ENCODE measurements at regions not wholly inside any gene's neighbourhood (a gene's known extent, or its start where the extent isn't known, plus 50 kb on each side); places are given as distances from the start of the nearest gene placed in this dataset.

DNA sequence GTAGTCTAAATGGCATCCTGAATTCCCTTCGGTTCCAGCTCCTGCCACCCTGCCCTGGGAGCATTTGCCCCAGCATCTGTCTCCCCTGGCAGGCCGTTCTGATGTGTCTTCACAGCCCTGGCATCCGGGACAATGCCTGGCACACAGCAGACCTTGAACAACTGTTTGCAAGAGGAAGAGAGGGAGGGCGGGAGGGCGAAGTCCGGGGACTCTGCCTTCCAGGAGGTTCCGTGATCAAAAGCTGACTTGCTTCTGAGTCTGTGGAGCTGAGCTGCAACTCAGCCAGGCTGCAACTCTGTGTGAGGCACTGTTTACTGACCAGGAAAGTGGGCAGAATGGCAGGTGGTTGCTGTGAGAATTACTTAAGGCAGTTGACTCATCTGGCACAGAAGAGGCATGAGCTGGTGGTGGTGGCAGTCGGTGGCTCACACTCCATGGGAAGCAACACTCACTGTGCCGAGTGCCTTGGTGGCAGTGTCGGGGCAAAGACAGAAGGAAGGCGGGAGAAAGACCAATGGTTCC, 61.1 kb upstream of the DLK1 start:
- Mint-ChIP-seq H3K27ac (no peak overlapping the region), H3K36me3 (no peaks in the 10 kb centered on the region), H3K27me3 (peaks cover 11% of the 10 kb centered on the region), H3K4me3 (no peak overlapping the region), H3K9me3 (no peaks in the 10 kb centered on the region), H3K4me1 (no peaks in the 10 kb centered on the region)
- DNase-seq: no peak

GRCh38 chr14:100666403-100666802, 60.3 kb upstream of the DLK1 start:
- H3K4me3 Mint-ChIP-seq: no peak overlapping the region
- H3K27me3 Mint-ChIP-seq: peaks cover 18% of the 10 kb centered on the region
- H3K27ac Mint-ChIP-seq: no peak overlapping the region
- no peaks in the 10 kb centered on the region for H3K36me3 Mint-ChIP-seq
- H3K4me1 Mint-ChIP-seq: no peaks in the 10 kb centered on the region
- H3K9me3 Mint-ChIP-seq: no peaks in the 10 kb centered on the region
- DNase-seq: no peak

- H3K27ac Mint-ChIP-seq: no peak overlapping the region
- H3K27me3 Mint-ChIP-seq: peaks cover 22% of the 10 kb centered on the region
- no peaks in the 10 kb centered on the region for H3K9me3 Mint-ChIP-seq
Measured at GRCh38 chr14:100666851-100667250, 59.8 kb upstream of the DLK1 start.

DNA sequence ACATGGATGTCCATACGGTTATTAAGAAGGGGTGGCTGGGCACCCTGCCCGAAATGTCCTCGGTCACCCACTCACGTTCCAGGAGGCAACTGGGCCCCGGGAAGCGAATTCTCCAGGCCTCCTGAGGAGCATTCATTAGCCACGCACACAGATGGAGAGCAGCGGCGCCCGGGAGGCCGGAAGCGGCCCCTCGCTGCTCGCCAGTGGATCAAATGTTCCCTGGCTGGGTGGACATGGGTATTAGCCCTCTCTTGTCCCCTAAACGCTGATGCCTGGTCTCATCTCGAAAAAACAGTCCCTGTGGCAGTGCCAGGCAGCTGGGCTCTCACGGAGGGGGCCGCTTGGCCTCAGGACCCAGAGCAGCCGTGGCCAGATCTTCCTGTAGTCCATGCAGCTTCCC, 59.0 kb upstream of the DLK1 start:
- Mint-ChIP-seq H3K27ac (no peak overlapping the region), H3K36me3 (no peaks in the 10 kb centered on the region), H3K9me3 (no peaks in the 10 kb centered on the region), H3K27me3 (peaks cover 27% of the 10 kb centered on the region), H3K4me3 (no peak overlapping the region), H3K4me1 (no peaks in the 10 kb centered on the region)
- no peak for DNase-seq

More at GRCh38 chr14:100666851-100667250, 59.8 kb upstream of the DLK1 start:
- Mint-ChIP-seq H3K36me3 (no peaks in the 10 kb centered on the region), H3K4me3 (no peak overlapping the region), H3K4me1 (no peaks in the 10 kb centered on the region)
- no peak for DNase-seq

DNA sequence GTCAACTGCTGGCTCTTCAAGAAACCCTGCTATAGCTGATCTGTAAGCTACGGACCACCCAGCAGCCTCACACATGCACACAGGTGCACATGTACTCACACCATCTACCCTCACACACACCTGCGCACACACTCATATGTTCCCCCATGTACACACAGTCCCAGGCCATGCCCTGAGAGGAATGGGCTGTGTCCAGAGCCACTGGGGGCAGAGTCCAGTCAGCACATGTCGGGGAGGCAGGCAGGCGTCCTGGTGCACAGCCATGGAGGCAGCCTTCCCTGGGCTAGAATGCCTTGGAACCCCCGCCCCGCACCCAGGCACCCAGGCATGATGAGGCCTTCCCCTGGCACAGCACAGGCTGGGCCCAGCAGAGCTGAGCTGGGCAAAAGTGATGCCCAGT, 58.3 kb upstream of the DLK1 start:
- H3K27me3 Mint-ChIP-seq: peaks cover 34% of the 10 kb centered on the region

GRCh38 chr14:100669011-100669412, 57.7 kb upstream of the DLK1 start:
- Mint-ChIP-seq H3K9me3 (no peaks in the 10 kb centered on the region), H3K27me3 (peaks cover 40% of the 10 kb centered on the region), H3K36me3 (no peaks in the 10 kb centered on the region), H3K4me3 (no peak overlapping the region), H3K27ac (no peak overlapping the region), H3K4me1 (peaks cover 4% of the 10 kb centered on the region)
- no peak for DNase-seq

More for the DNA sequence above, 58.3 kb upstream of the DLK1 start:
- H3K4me1 Mint-ChIP-seq: peaks cover 3% of the 10 kb centered on the region
- no peaks in the 10 kb centered on the region for H3K9me3 Mint-ChIP-seq
- no peak for DNase-seq
- H3K27ac Mint-ChIP-seq: no peak overlapping the region
- no peaks in the 10 kb centered on the region for H3K36me3 Mint-ChIP-seq
- no peak overlapping the region for H3K4me3 Mint-ChIP-seq

DNA sequence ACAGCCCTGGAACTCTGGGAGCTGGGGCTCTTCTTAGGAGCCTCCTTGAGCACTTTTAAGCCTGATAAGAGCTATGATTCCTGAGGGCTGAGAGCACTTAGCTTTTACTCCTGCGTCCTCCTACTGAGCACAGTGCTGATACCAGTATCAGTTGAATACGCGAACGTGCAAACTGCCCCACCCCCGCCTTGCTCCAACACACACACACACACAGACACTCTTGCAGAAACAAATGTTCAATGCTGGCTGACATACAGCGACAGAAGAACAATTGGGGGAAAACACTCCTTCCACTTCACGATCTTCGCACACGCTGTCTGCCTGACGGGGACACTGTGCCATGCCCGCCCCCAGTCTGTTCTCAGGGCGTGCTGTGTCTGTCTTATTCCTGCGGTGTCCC, 57.2 kb upstream of the DLK1 start:
- H3K27ac Mint-ChIP-seq: no peak overlapping the region
- no peaks in the 10 kb centered on the region for H3K36me3 Mint-ChIP-seq
- peaks cover 4% of the 10 kb centered on the region for H3K4me1 Mint-ChIP-seq
- no peaks in the 10 kb centered on the region for H3K9me3 Mint-ChIP-seq
- no peak for DNase-seq
- no peak overlapping the region for H3K4me3 Mint-ChIP-seq
- H3K27me3 Mint-ChIP-seq: peaks cover 44% of the 10 kb centered on the region

GRCh38 chr14:100670017-100670752, 56.5 kb upstream of the DLK1 start:
- H3K36me3 Mint-ChIP-seq: no peaks in the 10 kb centered on the region
- no peaks in the 10 kb centered on the region for H3K9me3 Mint-ChIP-seq
- peaks cover 4% of the 10 kb centered on the region for H3K4me1 Mint-ChIP-seq
- DNase-seq: no peak
- no peak overlapping the region for H3K27ac Mint-ChIP-seq
- peaks cover 49% of the 10 kb centered on the region for H3K27me3 Mint-ChIP-seq
- H3K4me3 Mint-ChIP-seq: no peak overlapping the region

DNA sequence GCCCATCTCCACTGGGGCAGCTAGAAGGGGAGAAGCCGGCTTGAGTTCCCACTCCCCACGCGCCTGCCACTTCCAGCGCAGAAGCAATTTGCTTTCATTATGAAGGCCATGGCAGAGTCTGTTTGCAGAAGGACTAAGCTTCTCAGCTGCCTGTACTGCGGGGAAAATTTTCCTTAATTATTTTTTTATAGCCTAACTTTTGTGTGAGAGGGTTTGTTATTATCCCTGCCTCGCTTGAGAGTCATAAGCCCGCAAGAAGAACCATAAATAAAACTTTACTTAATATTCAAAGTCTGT, 56.0 kb upstream of the DLK1 start:
- H3K36me3 Mint-ChIP-seq: no peaks in the 10 kb centered on the region
- no peak overlapping the region for H3K27ac Mint-ChIP-seq
- no peak overlapping the region for H3K4me3 Mint-ChIP-seq
- H3K9me3 Mint-ChIP-seq: no peaks in the 10 kb centered on the region
- no peak for DNase-seq
- H3K27me3 Mint-ChIP-seq: peaks cover 49% of the 10 kb centered on the region
- peaks cover 4% of the 10 kb centered on the region for H3K4me1 Mint-ChIP-seq

GRCh38 chr14:100671386-100671901, 55.2 kb upstream of the DLK1 start:
- Mint-ChIP-seq H3K9me3 (no peaks in the 10 kb centered on the region), H3K4me1 (peaks cover 4% of the 10 kb centered on the region), H3K4me3 (no peak overlapping the region), H3K27ac (no peak overlapping the region), H3K27me3 (peaks cover 50% of the 10 kb centered on the region), H3K36me3 (no peaks in the 10 kb centered on the region)
- no peak for DNase-seq

- no peaks in the 10 kb centered on the region for H3K9me3 Mint-ChIP-seq
- no peak overlapping the region for H3K4me3 Mint-ChIP-seq
- no peaks in the 10 kb centered on the region for H3K36me3 Mint-ChIP-seq
- H3K27ac Mint-ChIP-seq: no peak overlapping the region
- H3K27me3 Mint-ChIP-seq: peaks cover 55% of the 10 kb centered on the region
- H3K4me1 Mint-ChIP-seq: peaks cover 4% of the 10 kb centered on the region
- DNase-seq: no peak
Measured at GRCh38 chr14:100671906-100672305, 54.8 kb upstream of the DLK1 start.

DNA sequence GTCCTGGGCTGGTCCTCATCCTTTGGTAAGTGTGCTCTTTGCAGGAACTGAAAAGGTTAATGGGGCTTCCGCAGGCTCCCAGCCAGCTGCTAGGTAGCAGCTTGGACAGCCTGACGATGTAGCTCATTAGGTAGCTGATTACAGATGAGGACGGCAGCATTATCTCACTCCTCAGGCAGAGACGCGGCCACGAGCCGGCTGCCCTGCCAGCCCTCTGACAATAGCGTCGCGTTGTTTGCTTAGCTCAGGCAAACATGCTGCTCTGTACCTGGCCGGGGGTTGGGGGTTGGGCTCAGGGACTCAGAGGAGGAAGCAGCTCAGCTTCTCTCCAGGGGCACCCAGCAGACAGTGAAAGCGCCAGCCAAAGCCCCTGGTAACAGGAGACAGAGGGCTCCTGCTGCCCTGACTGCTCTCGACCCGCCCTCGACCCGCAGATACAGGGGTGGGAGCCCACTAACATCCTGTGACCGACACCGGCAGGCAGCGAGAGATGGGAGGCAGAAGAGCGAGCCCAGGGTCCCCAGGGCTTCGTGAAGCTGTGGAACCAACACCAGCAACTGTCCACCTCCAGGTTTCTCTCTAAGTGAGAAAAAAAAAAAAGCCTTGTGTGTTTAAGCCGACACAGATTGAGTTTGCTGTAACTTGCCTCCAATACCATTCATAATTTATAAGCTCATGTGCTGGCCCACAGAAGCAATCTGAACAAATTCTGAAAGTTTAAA, 53.4 kb upstream of the DLK1 start:
- no peak overlapping the region for H3K27ac Mint-ChIP-seq
- H3K36me3 Mint-ChIP-seq: no peaks in the 10 kb centered on the region
- H3K4me1 Mint-ChIP-seq: peaks cover 4% of the 10 kb centered on the region
- no peak for DNase-seq
- no peaks in the 10 kb centered on the region for H3K9me3 Mint-ChIP-seq
- no peak overlapping the region for H3K4me3 Mint-ChIP-seq
- peaks cover 55% of the 10 kb centered on the region for H3K27me3 Mint-ChIP-seq

DNA sequence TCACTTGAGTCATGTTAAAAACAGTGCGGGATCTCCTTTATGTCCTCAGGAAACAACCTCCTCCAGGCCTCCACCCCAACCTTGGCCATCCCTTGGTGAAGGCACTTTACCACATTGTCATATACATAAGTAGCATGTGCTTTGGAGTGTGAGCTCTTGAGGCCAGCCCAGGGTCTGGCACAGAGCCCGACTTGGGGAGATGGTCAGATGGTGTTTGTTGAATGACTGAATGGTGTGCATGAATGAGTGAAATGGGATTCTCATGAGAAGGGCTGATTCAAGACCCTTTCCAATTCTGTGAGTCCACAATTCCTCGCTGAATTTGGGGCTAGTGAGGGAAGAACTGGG, 52.9 kb upstream of the DLK1 start:
- Mint-ChIP-seq H3K27me3 (peaks cover 53% of the 10 kb centered on the region), H3K27ac (no peak overlapping the region), H3K36me3 (no peaks in the 10 kb centered on the region), H3K9me3 (no peaks in the 10 kb centered on the region), H3K4me1 (peaks cover 4% of the 10 kb centered on the region), H3K4me3 (no peak overlapping the region)
- DNase-seq: no peak

- Mint-ChIP-seq H3K9me3 (no peaks in the 10 kb centered on the region), H3K36me3 (no peaks in the 10 kb centered on the region), H3K4me3 (no peak overlapping the region), H3K4me1 (peaks cover 4% of the 10 kb centered on the region), H3K27ac (no peak overlapping the region), H3K27me3 (peaks cover 48% of the 10 kb centered on the region)
- DNase-seq: no peak
Measured at GRCh38 chr14:100674428-100674827, 52.3 kb upstream of the DLK1 start.

GRCh38 chr14:100674897-100675619, 51.6 kb upstream of the DLK1 start:
- H3K4me3 Mint-ChIP-seq: no peak overlapping the region
- H3K4me1 Mint-ChIP-seq: peaks cover 4% of the 10 kb centered on the region
- H3K36me3 Mint-ChIP-seq: no peaks in the 10 kb centered on the region
- H3K27ac Mint-ChIP-seq: no peak overlapping the region
- no peaks in the 10 kb centered on the region for H3K9me3 Mint-ChIP-seq
- no peak for DNase-seq
- peaks cover 44% of the 10 kb centered on the region for H3K27me3 Mint-ChIP-seq

Measured in activated naive CD8-positive, alpha-beta T cell treated with anti-CD3 and anti-CD28 coated beads for 36 hours (primary cell).